ENCODE measurements at regions not wholly inside any gene's neighbourhood (a gene's known extent, or its start where the extent isn't known, plus 50 kb on each side); places are given as distances from the start of the nearest gene placed in this dataset.

DNA sequence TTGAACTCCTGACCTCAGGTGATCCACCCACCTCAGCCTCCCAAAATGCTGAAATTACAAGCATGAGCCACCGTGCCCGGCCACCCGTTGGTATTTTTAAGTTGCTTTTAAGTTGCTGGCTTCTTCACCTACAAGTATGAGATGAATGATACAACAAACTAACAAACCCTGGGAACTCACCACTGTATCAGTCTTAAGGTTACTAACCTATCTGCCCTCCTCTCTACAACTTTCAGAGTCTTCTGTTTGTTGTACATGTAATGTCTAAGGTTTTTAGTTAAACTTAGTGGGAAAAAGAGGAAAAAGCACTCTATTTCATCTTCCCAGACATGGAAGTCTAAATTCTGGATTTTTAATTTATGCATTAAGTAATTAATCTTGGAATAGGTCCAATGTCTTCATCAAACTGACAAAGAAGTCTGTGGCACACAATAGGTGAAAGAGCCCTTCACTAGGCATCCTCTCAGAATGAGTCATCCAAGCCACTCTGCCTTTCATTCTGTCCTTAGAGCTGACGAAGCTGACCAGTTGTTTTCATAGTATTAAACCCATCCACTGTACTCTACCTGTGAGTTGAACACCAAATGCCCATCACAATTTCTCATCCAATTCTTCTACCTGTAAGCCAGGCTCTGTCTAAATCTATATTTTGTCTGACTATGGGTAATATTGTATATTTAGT lies 936.1 kb downstream of the TUSC7 start:
- H3K4me3 ChIP-seq (ENCODE audit: low read depth, low read length) = no peak overlapping the region
- peak; percentile 28 for DNase-seq (ENCODE audit: low read depth, low spot score)
- in situ Hi-C loops (cut with HindIII; ENCODE audit: low sequenced_read_pairs) = no loop called here
- TF ChIP-seq, protein P1, sequence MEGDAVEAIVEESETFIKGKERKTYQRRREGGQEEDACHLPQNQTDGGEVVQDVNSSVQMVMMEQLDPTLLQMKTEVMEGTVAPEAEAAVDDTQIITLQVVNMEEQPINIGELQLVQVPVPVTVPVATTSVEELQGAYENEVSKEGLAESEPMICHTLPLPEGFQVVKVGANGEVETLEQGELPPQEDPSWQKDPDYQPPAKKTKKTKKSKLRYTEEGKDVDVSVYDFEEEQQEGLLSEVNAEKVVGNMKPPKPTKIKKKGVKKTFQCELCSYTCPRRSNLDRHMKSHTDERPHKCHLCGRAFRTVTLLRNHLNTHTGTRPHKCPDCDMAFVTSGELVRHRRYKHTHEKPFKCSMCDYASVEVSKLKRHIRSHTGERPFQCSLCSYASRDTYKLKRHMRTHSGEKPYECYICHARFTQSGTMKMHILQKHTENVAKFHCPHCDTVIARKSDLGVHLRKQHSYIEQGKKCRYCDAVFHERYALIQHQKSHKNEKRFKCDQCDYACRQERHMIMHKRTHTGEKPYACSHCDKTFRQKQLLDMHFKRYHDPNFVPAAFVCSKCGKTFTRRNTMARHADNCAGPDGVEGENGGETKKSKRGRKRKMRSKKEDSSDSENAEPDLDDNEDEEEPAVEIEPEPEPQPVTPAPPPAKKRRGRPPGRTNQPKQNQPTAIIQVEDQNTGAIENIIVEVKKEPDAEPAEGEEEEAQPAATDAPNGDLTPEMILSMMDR (IDR thresholded peaks at IDR 0.05; ENCODE audit: low read depth, low read length) = no peak

DNA sequence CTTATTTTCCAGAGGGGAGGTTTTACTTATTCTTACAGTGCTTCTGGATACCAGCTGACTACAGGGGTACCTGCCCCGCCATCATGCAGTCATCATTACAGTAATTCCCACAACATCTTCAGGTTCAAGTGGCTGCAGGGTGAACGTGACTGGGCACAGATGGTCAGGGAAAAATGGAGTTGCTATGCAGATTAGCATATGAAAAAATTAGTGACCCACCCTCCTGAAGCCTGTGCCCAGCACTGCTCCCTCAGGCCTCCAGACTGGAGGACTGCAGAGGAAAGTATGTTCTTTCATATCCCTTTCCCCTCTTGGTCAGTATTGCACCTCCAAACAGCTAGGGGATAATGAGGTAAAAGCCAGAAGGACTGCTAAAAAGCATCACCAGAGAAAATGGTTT lies 937.9 kb downstream of the TUSC7 start:
- TF ChIP-seq, protein P1 (IDR thresholded peaks at IDR 0.05; ENCODE audit: low read depth, low read length) = no peak
- in situ Hi-C loops (cut with HindIII; ENCODE audit: low sequenced_read_pairs) = no loop called here

DNA sequence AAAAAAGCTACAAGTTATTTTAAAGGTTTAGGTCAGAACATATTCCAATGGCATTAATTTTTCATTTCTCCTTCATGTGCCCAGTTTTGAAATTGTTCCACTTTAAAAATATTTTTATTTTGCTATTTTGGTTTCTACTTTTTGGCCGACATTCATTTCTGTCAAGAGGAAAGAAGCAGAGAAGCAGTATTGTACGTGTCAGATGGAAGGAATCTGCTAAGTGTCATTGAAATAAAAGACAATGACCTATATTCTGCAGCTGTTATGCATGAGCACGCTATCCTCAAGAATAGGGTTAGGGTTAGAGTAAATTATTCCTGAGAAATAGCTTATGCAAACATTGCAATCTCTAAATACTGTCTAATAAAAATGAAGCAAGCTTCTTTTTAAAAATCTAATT lies 941.7 kb downstream of the TUSC7 start:
- no peak overlapping the region for H3K4me3 ChIP-seq (ENCODE audit: low read depth, low read length)
- TF ChIP-seq, protein P1 (IDR thresholded peaks at IDR 0.05; ENCODE audit: low read depth, low read length) = no peak
- in situ Hi-C loops (cut with HindIII; ENCODE audit: low sequenced_read_pairs) = no loop called here
- no peak for DNase-seq (ENCODE audit: low read depth, low spot score)

More for the DNA sequence above, 937.9 kb downstream of the TUSC7 start:
- no peak overlapping the region for H3K4me3 ChIP-seq (ENCODE audit: low read depth, low read length)
- DNase-seq (ENCODE audit: low read depth, low spot score) = no peak

DNA sequence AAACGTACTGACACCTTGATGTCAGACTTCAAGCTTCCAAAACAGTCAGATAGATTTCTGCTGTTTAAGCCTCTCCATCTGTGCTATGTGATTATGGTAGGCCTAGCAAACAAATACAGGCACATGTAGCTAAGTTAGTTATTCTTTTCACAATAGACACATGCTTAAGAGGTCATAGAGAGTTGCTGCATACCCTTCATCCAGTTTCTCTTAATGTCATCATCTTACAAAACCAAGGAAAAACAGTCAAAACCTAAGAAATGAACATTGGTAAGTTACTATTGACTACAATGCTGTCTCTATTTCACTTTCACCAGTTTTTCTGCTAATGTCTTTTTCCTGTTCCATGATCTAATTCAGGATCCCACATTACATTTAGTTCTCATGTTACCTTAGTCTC lies 946.8 kb downstream of the TUSC7 start:
- in situ Hi-C loops (cut with HindIII; ENCODE audit: low sequenced_read_pairs) = no loop called here
- no peak for DNase-seq (ENCODE audit: low read depth, low spot score)
- no peak overlapping the region for H3K4me3 ChIP-seq (ENCODE audit: low read depth, low read length)
- TF ChIP-seq, protein P1 (IDR thresholded peaks at IDR 0.05; ENCODE audit: low read depth, low read length) = no peak

DNA sequence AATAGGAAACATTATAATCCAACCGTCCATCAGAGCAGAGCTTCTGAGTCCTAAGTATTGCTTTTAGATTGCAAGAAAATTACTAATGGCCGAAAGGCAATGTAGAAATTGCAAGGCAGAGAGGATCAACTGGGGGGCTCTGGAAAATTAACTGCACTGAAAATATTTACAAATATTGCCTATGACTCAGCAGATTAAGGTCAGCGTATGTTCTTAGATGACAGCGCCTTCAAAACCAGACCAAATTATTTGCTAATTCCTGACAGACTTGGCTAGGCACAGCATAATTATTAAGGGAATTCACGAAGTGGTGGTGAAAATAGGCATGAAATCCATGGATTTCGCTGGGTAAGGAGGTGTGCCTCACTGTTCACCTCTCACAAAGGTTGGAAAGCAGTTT lies 947.7 kb downstream of the TUSC7 start:
- in situ Hi-C loops (cut with HindIII; ENCODE audit: low sequenced_read_pairs) = no loop called here
- H3K4me3 ChIP-seq (ENCODE audit: low read depth, low read length) = no peak overlapping the region
- no peak for DNase-seq (ENCODE audit: low read depth, low spot score)
- TF ChIP-seq, protein P1 (IDR thresholded peaks at IDR 0.05; ENCODE audit: low read depth, low read length) = no peak

DNA sequence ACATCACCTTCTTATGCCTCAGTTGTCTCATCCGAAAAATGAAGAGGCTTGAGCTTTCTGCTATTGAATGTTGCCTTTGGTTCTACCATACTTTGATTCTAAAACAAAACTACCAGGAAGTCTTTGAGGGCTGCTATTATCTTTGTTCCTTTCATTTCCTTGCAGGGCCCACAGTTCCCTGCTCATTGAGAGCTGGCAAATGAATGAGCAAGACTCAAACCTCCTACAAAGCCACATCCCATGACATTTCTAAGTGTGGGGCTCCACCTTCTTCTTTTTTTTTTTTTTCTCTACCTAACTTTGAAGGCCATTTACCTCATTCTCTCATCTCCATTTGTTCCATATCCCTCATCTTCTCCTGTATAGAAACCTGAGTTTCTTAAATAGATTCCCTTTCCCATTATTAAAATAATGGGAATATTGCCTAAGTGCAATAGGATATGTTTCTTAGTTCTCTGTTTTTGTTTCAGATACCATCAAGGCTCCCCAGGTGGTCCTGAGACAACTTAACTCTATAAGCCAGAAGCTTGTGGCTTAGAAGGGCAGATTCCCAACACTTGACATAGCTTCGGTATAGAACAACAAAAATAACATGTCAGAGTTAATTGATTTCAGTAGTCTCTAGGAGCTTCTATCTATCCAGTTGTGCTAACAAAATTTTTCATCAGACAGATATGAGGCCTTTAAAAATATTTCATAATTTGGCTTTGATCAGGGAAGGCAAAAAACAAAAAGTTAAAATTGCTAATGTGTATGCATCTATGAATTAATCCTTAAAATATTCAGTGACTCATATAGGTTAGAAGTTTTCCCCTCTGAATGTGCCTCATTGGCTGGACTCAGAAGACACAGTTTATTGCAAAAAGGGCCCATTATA lies 951.6 kb downstream of the TUSC7 start:
- TF ChIP-seq, protein P1 (IDR thresholded peaks at IDR 0.05; ENCODE audit: low read depth, low read length) = no peak
- peak; percentile 97 for DNase-seq (ENCODE audit: low read depth, low spot score)
- no peak overlapping the region for H3K4me3 ChIP-seq (ENCODE audit: low read depth, low read length)
- in situ Hi-C loops (cut with HindIII; ENCODE audit: low sequenced_read_pairs) = no loop called here

Data from astrocyte of the spinal cord (primary cell).